ENCODE measurements at regions not wholly inside any gene's neighbourhood (a gene's known extent, or its start where the extent isn't known, plus 50 kb on each side); places are given as distances from the start of the nearest gene placed in this dataset.

DNA sequence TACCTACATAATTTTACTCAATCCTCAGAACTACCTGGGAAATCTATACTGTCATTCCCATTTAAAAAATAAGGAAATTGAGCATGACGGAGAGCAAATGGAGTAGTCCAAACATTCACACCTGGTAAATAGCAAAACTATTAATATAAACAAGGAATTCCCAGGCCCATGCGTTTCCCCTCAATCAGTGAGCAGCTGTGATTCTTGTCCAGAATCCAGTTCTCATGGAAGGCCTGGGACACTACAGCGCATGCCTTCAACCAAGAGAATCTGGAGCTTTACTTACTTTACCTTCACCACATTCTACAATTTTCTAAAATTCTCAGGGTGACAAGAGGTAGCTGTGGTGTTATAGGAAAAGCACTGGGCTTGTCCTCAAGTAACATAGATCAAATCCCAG lies 259.0 kb downstream of the LRATD1 start:
- peaks cover 31% of the 10 kb centered on the region for H3K9me3 Mint-ChIP-seq
- no peaks in the 10 kb centered on the region for H3K27me3 Mint-ChIP-seq (ENCODE audit: insufficient read depth)
- no peaks in the 10 kb centered on the region for H3K4me1 Mint-ChIP-seq (ENCODE audit: low read depth)
- no peak overlapping the region for H3K4me3 Mint-ChIP-seq
- TF ChIP-seq, protein P1, sequence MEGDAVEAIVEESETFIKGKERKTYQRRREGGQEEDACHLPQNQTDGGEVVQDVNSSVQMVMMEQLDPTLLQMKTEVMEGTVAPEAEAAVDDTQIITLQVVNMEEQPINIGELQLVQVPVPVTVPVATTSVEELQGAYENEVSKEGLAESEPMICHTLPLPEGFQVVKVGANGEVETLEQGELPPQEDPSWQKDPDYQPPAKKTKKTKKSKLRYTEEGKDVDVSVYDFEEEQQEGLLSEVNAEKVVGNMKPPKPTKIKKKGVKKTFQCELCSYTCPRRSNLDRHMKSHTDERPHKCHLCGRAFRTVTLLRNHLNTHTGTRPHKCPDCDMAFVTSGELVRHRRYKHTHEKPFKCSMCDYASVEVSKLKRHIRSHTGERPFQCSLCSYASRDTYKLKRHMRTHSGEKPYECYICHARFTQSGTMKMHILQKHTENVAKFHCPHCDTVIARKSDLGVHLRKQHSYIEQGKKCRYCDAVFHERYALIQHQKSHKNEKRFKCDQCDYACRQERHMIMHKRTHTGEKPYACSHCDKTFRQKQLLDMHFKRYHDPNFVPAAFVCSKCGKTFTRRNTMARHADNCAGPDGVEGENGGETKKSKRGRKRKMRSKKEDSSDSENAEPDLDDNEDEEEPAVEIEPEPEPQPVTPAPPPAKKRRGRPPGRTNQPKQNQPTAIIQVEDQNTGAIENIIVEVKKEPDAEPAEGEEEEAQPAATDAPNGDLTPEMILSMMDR (IDR thresholded peaks at IDR 0.05): no peak
- H3K36me3 Mint-ChIP-seq (ENCODE audit: low read depth): no peaks in the 10 kb centered on the region
- no peak for DNase-seq
- H3K27ac Mint-ChIP-seq: no peak overlapping the region

- H3K4me1 Mint-ChIP-seq (ENCODE audit: low read depth): no peaks in the 10 kb centered on the region
- no peak overlapping the region for H3K4me3 Mint-ChIP-seq
- no peak for DNase-seq
- H3K36me3 Mint-ChIP-seq (ENCODE audit: low read depth): no peaks in the 10 kb centered on the region
- H3K27ac Mint-ChIP-seq: no peak overlapping the region
- TF ChIP-seq, protein P1 (IDR thresholded peaks at IDR 0.05): no peak
- no peaks in the 10 kb centered on the region for H3K27me3 Mint-ChIP-seq (ENCODE audit: insufficient read depth)
- peaks cover 31% of the 10 kb centered on the region for H3K9me3 Mint-ChIP-seq
Measured at GRCh38 chr2:14896330-14897030, 264.0 kb downstream of the LRATD1 start.

DNA sequence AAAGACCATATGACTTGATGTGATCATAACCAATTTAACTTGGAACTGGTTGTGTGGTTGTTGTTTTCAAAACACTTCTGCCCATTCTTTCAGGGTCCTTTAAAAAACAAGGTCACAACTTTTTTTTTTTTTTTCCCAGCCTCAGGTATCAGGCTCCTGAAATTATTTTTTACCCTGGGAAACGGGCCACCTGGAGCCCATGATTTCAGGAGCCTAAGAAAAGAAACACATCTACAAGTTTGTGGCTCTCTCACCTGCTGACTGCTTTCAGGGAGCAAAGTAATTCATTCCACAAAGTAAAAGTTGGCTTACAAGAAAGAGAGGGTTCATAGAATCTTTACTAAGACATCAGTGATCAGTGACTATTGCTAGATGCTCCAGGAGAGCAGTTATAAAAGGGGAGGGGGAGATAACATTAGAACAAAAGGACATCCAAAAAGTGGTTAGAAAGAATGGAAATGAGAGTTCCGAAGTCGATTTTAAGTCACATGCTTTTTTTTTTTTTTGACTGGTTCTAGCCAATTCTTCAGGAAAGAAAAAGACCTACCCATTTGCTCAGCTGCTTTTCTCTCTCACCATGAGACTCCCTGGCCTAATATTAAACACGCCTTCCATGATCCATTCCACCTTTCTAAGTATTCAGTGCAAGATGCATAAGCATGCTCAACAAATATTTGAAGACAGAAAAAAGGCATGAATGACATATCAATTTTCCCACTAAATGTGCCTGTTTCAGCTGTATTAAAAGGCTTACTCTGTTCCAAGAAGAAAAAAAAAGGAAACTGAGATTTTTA lies 267.3 kb downstream of the LRATD1 start:
- H3K36me3 Mint-ChIP-seq (ENCODE audit: low read depth): no peaks in the 10 kb centered on the region
- peaks cover 31% of the 10 kb centered on the region for H3K9me3 Mint-ChIP-seq
- TF ChIP-seq, protein P1 (IDR thresholded peaks at IDR 0.05): no peak

GRCh38 chr2:14901737-14902136 lies 269.2 kb downstream of the LRATD1 start:
- Mint-ChIP-seq H3K9me3 (peaks cover 43% of the 10 kb centered on the region), H3K27ac (no peak overlapping the region), H3K4me3 (no peak overlapping the region), H3K36me3 (ENCODE audit: low read depth) (no peaks in the 10 kb centered on the region), H3K27me3 (ENCODE audit: insufficient read depth) (peaks cover 2% of the 10 kb centered on the region; the same call in 1 of the 2 replicates), H3K4me1 (ENCODE audit: low read depth) (no peaks in the 10 kb centered on the region)
- no peak for DNase-seq
- TF ChIP-seq, protein P1 (IDR thresholded peaks at IDR 0.05): no peak

More for the DNA sequence above, 267.3 kb downstream of the LRATD1 start:
- H3K4me3 Mint-ChIP-seq: no peak overlapping the region
- H3K4me1 Mint-ChIP-seq (ENCODE audit: low read depth): no peaks in the 10 kb centered on the region
- H3K27me3 Mint-ChIP-seq (ENCODE audit: insufficient read depth): no peaks in the 10 kb centered on the region
- H3K27ac Mint-ChIP-seq: no peak overlapping the region
- DNase-seq: no peak

DNA sequence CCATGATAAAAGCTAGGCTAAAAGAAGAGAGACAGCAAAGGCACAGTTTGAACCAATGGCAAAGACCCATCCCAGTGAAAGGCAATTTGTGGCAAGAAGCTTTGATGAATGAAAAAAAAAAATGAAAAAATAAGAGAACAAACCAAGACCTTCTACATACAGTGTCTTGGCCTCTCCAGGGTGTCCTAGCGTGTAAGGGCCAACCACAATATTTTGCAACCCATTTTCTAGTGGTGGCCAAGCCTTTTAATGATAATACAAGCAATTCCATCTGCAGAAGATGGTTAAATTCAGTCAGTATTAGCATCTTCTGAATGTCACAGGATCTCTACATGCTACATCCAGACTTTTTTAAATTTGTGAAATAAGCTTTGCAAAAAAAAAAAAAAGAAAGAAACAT lies 270.4 kb downstream of the LRATD1 start:
- Mint-ChIP-seq H3K27me3 (ENCODE audit: insufficient read depth) (peaks cover 2% of the 10 kb centered on the region; the same call in 1 of the 2 replicates), H3K27ac (no peak overlapping the region), H3K4me1 (ENCODE audit: low read depth) (no peaks in the 10 kb centered on the region), H3K36me3 (ENCODE audit: low read depth) (no peaks in the 10 kb centered on the region), H3K4me3 (no peak overlapping the region), H3K9me3 (peaks cover 43% of the 10 kb centered on the region)
- TF ChIP-seq, protein P1 (IDR thresholded peaks at IDR 0.05): no peak
- DNase-seq: no peak

Data from HFFc6 (cell line).